Tibial nerve (tissue), 4 donors: ENCODE measurements at regions not wholly inside any gene's neighbourhood (a gene's known extent, or its start where the extent isn't known, plus 50 kb on each side); places are given as distances from the start of the nearest gene placed in this dataset.

Experiments
- DNase-seq, 2 donors: peaks; one replicate each; pipeline ENCODE4 v3.0.0-alpha.2; 2019; ENCODE audit warnings: low spot score in 2 of 2
- H3K27ac ChIP-seq, 4 donors: fragments of 200-600 bp; sonication (generic) in 3 of 4; one replicate each; pipeline ENCODE4 v1.5.1; 2017 to 2019; ENCODE audit warnings: mild to moderate bottlenecking in 1 of 4
- H3K27me3 ChIP-seq, 2 donors: fragments of 200-600 bp; sonication (generic) in 1 of 2; one replicate each; pipeline versions ENCODE4 v1.5.1 to v1.6.0; 2017 to 2019
- H3K36me3 ChIP-seq, 3 donors: fragments of 200-600 bp; sonication (generic); one replicate each; pipeline ENCODE4 v1.5.1; 2018 to 2019
- H3K4me1 ChIP-seq, 4 donors: fragments of 200-600 bp; sonication (generic) in 3 of 4; one replicate each; pipeline ENCODE4 v1.5.1; 2017 to 2019
- H3K4me3 ChIP-seq, 4 donors: fragments of 200-600 bp; sonication (generic) in 3 of 4; one replicate each; pipeline ENCODE4 v1.5.1; 2017 to 2019; ENCODE audit warnings: mild to moderate bottlenecking in 1 of 4, moderate library complexity in 1 of 4
- H3K9me3 ChIP-seq, 4 donors: fragments of 200-600 bp; sonication (generic) in 3 of 4; one replicate each; pipeline ENCODE4 v1.5.1; 2017 to 2019
- CTCF ChIP-seq, 5 experiments: fragments of 200-600 bp in 3 of 5; fragments of 450-650 bp in 2 of 5; sonication (generic) in 3 of 5; IDR thresholded peaks; one replicate each; pipeline ENCODE4 v1.5.1; 2016 to 2019; ENCODE audit warnings: antibody characterized with exemption in 5 of 5, mild to moderate bottlenecking in 3 of 5, moderate library complexity in 2 of 5
- EP300 ChIP-seq, 2 donors: sonication (generic); formaldehyde crosslinking; IDR thresholded peaks; one replicate each; pipeline ENCODE4 v1.6.1; 2017; ENCODE audit warnings: antibody characterized with exemption in 2 of 2, mild to moderate bottlenecking in 1 of 2
- POLR2A ChIP-seq, 2 donors: fragments of 450-650 bp; IDR thresholded peaks; one replicate each; pipeline ENCODE4 v1.6.1; 2017; ENCODE audit warnings: antibody characterized with exemption in 2 of 2, mild to moderate bottlenecking in 2 of 2, moderate library complexity in 2 of 2
- WGBS, 2 donors: methylation state at CpG; one replicate each; pipeline ENCODE4 v1.1.5; 2018; 5-methylcytosine and 5-hydroxymethylcytosine counted together

GRCh38 chr5:91639744-91640143 is 256.6 kb upstream of the ARRDC3 start:
- Histone ChIP-seq H3K27me3 (no peaks in the 10 kb centered on the region), H3K9me3 (no peaks in the 10 kb centered on the region), H3K36me3 (no peaks in the 10 kb centered on the region), H3K4me1 (no peaks in the 10 kb centered on the region), H3K4me3 (no peak overlapping the region), H3K27ac (no peak overlapping the region)
- WGBS, 2 donors: 49 to 55% methylated on average over 3 of the region's 3 CpGs
- TF ChIP-seq CTCF (IDR thresholded peaks at IDR 0.05) (no peak), POLR2A (IDR thresholded peaks at IDR 0.05) (no peak), EP300 (IDR thresholded peaks at IDR 0.05) (no peak)
- no peak for DNase-seq

- TF ChIP-seq EP300 (IDR thresholded peaks at IDR 0.05) (no peak), CTCF (IDR thresholded peaks at IDR 0.05) (no peak), POLR2A (IDR thresholded peaks at IDR 0.05) (no peak)
- Histone ChIP-seq H3K4me1 (no peaks in the 10 kb centered on the region), H3K4me3 (no peak overlapping the region), H3K27ac (no peak overlapping the region), H3K36me3 (no peaks in the 10 kb centered on the region), H3K27me3 (no peaks in the 10 kb centered on the region), H3K9me3 (no peaks in the 10 kb centered on the region)
- no peak for DNase-seq
- WGBS, 2 donors: 92% methylated on average over 1 of the region's 1 CpG
Observed at GRCh38 chr5:91638010-91638409, 254.9 kb upstream of the ARRDC3 start.

GRCh38 chr5:91635950-91636734 is 253.0 kb upstream of the ARRDC3 start:
- no peak overlapping the region for H3K27ac ChIP-seq
- no peak for DNase-seq
- no peak overlapping the region for H3K4me3 ChIP-seq
- WGBS, 2 donors: 77 to 79% methylated on average over 4 of the region's 4 CpGs
- TF ChIP-seq POLR2A (IDR thresholded peaks at IDR 0.05) (no peak), EP300 (IDR thresholded peaks at IDR 0.05) (no peak)
- no peaks in the 10 kb centered on the region for H3K27me3 ChIP-seq
- H3K4me1 ChIP-seq: no peaks in the 10 kb centered on the region
- H3K9me3 ChIP-seq: no peaks in the 10 kb centered on the region
- no peaks in the 10 kb centered on the region for H3K36me3 ChIP-seq

- WGBS, 2 donors: 47 to 68% methylated on average over 1 of the region's 1 CpG
- H3K27ac ChIP-seq: no peak overlapping the region
- no peaks in the 10 kb centered on the region for H3K36me3 ChIP-seq
- no peaks in the 10 kb centered on the region for H3K27me3 ChIP-seq
- no peak overlapping the region for H3K4me3 ChIP-seq
- TF ChIP-seq EP300 (IDR thresholded peaks at IDR 0.05) (no peak), CTCF (IDR thresholded peaks at IDR 0.05) (no peak), POLR2A (IDR thresholded peaks at IDR 0.05) (no peak)
- DNase-seq: no peak
- no peaks in the 10 kb centered on the region for H3K4me1 ChIP-seq
- H3K9me3 ChIP-seq: no peaks in the 10 kb centered on the region
Observed at GRCh38 chr5:91632871-91633270, 249.8 kb upstream of the ARRDC3 start.

GRCh38 chr5:91611746-91612145 is 228.6 kb upstream of the ARRDC3 start:
- no peak for TF ChIP-seq CTCF (IDR thresholded peaks at IDR 0.05)
- TF ChIP-seq EP300 (IDR thresholded peaks at IDR 0.05): no peak
- no peak for TF ChIP-seq POLR2A (IDR thresholded peaks at IDR 0.05)
- Histone ChIP-seq H3K4me3 (no peak overlapping the region), H3K27me3 (no peaks in the 10 kb centered on the region), H3K36me3 (no peaks in the 10 kb centered on the region), H3K9me3 (no peaks in the 10 kb centered on the region), H3K27ac (no peak overlapping the region), H3K4me1 (no peaks in the 10 kb centered on the region)
- no peak for DNase-seq
- 25 to 47% methylated on average over 2 of the region's 2 CpGs for WGBS, 2 donors
